ENCODE measurements at regions not wholly inside any gene's neighbourhood (a gene's known extent, or its start where the extent isn't known, plus 50 kb on each side); places are given as distances from the start of the nearest gene placed in this dataset.
"Not testable (repeated sequence)": the region's sequence is repeated elsewhere in the genome, so short reads cannot be mapped to it uniquely, and the experiment has no call there.

GRCh38 chr13:22929381-22930126, 251.2 kb upstream of the SGCG start:
- peaks cover 0 to 7% (median 0%) of the 10 kb centered on the region in 9 donors for H3K27me3 ChIP-seq
- DNase-seq (no peak), ATAC-seq (no peak)
- no peak for TF ChIP-seq CTCF (IDR thresholded peaks at IDR 0.05)
- no peak for TF ChIP-seq POLR2A (IDR thresholded peaks at IDR 0.05)
- 75 to 92% (median 79%) methylated on average over 7 of the region's 7 CpGs for WGBS, 4 donors
- no peak overlapping the region for H3K4me3 ChIP-seq
- H3K36me3 ChIP-seq, result no peaks in the 10 kb centered on the region
- H3K27ac ChIP-seq, result no peak overlapping the region
- H3K4me1 ChIP-seq, result peaks cover 0 to 11% (median 0%) of the 10 kb centered on the region in 12 donors
- no peaks in the 10 kb centered on the region for H3K9me3 ChIP-seq
- intact Hi-C loops (cut with DNase I), result loop anchor here in 1 of 10 donors (5.0 kb wide), 1 partner anchor 1428 kb away; no protein-coding TSS in a partner anchor

- Histone ChIP-seq H3K27me3 (peaks cover 0 to 6% (median 0%) of the 10 kb centered on the region in 9 donors), H3K9me3 (no peaks in the 10 kb centered on the region), H3K4me1 (peaks cover 0 to 3% (median 0%) of the 10 kb centered on the region in 12 donors), H3K4me3 (no peak overlapping the region), H3K36me3 (no peaks in the 10 kb centered on the region), H3K27ac (no peak overlapping the region)
- DNase-seq (no peak), ATAC-seq (no peak)
- TF ChIP-seq CTCF (IDR thresholded peaks at IDR 0.05), result no peak
- no peak for TF ChIP-seq POLR2A (IDR thresholded peaks at IDR 0.05)
- WGBS, 4 donors, result 79 to 92% (median 83%) methylated on average over 1 of the region's 1 CpG
- intact Hi-C loops (cut with DNase I), result loop anchor here in 1 of 10 donors (5.0 kb wide), 1 partner anchor 1426 kb away; no protein-coding TSS in a partner anchor
Measured at GRCh38 chr13:22931576-22931975, 249.2 kb upstream of the SGCG start.

- ATAC-seq, H3K36me3 ChIP-seq: not testable (repeated sequence)
- intact Hi-C loops (cut with DNase I), result loop anchor here in 1 of 10 donors (5.0 kb wide), 1 partner anchor 1424 kb away; no protein-coding TSS in a partner anchor
Measured at GRCh38 chr13:22932632-22933412, 248.0 kb upstream of the SGCG start.

GRCh38 chr13:22933571-22934181, 247.1 kb upstream of the SGCG start:
- TF ChIP-seq CTCF (IDR thresholded peaks at IDR 0.05) (no peak), POLR2A (IDR thresholded peaks at IDR 0.05) (no peak)
- Histone ChIP-seq H3K4me3 (no peak overlapping the region), H3K27me3 (no peaks in the 10 kb centered on the region), H3K27ac (no peak overlapping the region), H3K36me3 (no peaks in the 10 kb centered on the region), H3K4me1 (no peaks in the 10 kb centered on the region), H3K9me3 (no peaks in the 10 kb centered on the region)
- DNase-seq, result no peak
- ATAC-seq, result no peak
- intact Hi-C loops (cut with DNase I), result loop anchor here in 1 of 10 donors (5.0 kb wide), 1 partner anchor 1424 kb away; no protein-coding TSS in a partner anchor
- 83 to 88% (median 86%) methylated on average over 8 of the region's 8 CpGs for WGBS, 4 donors

More at GRCh38 chr13:22932632-22933412, 248.0 kb upstream of the SGCG start:
- not testable (repeated sequence) for H3K27ac ChIP-seq, H3K27me3 ChIP-seq, H3K4me3 ChIP-seq, H3K9me3 ChIP-seq, DNase-seq, H3K4me1 ChIP-seq
- WGBS, 4 donors, result 84 to 90% (median 86%) methylated on average over 15 to 20 of the region's 20 CpGs
